ENCODE measurements at regions not wholly inside any gene's neighbourhood (a gene's known extent, or its start where the extent isn't known, plus 50 kb on each side); places are given as distances from the start of the nearest gene placed in this dataset.

- intact Hi-C loops (cut with micrococcal nuclease) = no loop called here
- Mint-ChIP-seq H3K27ac (no peak overlapping the region), H3K9me3 (peaks cover 13% of the 10 kb centered on the region), H3K4me1 (ENCODE audit: low read depth) (peaks cover 2% of the 10 kb centered on the region), H3K27me3 (no peaks in the 10 kb centered on the region), H3K4me3 (no peak overlapping the region), H3K36me3 (ENCODE audit: low read depth) (no peaks in the 10 kb centered on the region)
- DNase-seq = no peak
- no peak for TF ChIP-seq CTCF (IDR thresholded peaks at IDR 0.05)
- ChIA-PET CTCF (interaction anchor here (1.3 to 2.0 kb wide), 2 partner anchors 10 to 22 kb away, joined by 3 to 6 read pairs; no protein-coding TSS in a partner anchor), POLR2A (no interaction called here)
- no peak for ATAC-seq
Observed at GRCh38 chr6:130676077-130676772, 151.0 kb upstream of the SMLR1 start.

GRCh38 chr6:130676773-130677144 is 150.4 kb upstream of the SMLR1 start:
- intact Hi-C loops (cut with micrococcal nuclease) = no loop called here
- peaks cover 2% of the 10 kb centered on the region for H3K4me1 Mint-ChIP-seq (ENCODE audit: low read depth)
- ChIA-PET POLR2A (no interaction called here), CTCF (interaction anchor here (2.0 kb wide), 1 partner anchor 22 kb away, joined by 6 read pairs; no protein-coding TSS in a partner anchor)
- no peak for TF ChIP-seq CTCF (IDR thresholded peaks at IDR 0.05)
- no peaks in the 10 kb centered on the region for H3K36me3 Mint-ChIP-seq (ENCODE audit: low read depth)
- peaks cover 13% of the 10 kb centered on the region for H3K9me3 Mint-ChIP-seq
- DNase-seq (no peak), ATAC-seq (no peak)
- no peak overlapping the region for H3K4me3 Mint-ChIP-seq
- no peak overlapping the region for H3K27ac Mint-ChIP-seq
- H3K27me3 Mint-ChIP-seq = no peaks in the 10 kb centered on the region

GRCh38 chr6:130677312-130677711 is 149.9 kb upstream of the SMLR1 start:
- DNase-seq (no peak), ATAC-seq (no peak)
- Mint-ChIP-seq H3K9me3 (peaks cover 13% of the 10 kb centered on the region), H3K36me3 (ENCODE audit: low read depth) (no peaks in the 10 kb centered on the region), H3K27me3 (no peaks in the 10 kb centered on the region), H3K27ac (no peak overlapping the region), H3K4me1 (ENCODE audit: low read depth) (peaks cover 2% of the 10 kb centered on the region), H3K4me3 (no peak overlapping the region)
- ChIA-PET POLR2A (no interaction called here), CTCF (no interaction called here)
- intact Hi-C loops (cut with micrococcal nuclease) = no loop called here
- no peak for TF ChIP-seq CTCF (IDR thresholded peaks at IDR 0.05)

- Mint-ChIP-seq H3K9me3 (peaks cover 13% of the 10 kb centered on the region), H3K27me3 (no peaks in the 10 kb centered on the region), H3K27ac (no peak overlapping the region), H3K36me3 (ENCODE audit: low read depth) (no peaks in the 10 kb centered on the region), H3K4me1 (ENCODE audit: low read depth) (peaks cover 2% of the 10 kb centered on the region), H3K4me3 (no peak overlapping the region)
- DNase-seq = no peak
- ChIA-PET POLR2A (no interaction called here), CTCF (no interaction called here)
- ATAC-seq = no peak
- TF ChIP-seq CTCF (IDR thresholded peaks at IDR 0.05) = no peak
- intact Hi-C loops (cut with micrococcal nuclease) = no loop called here
Observed at GRCh38 chr6:130677766-130678165, 149.4 kb upstream of the SMLR1 start.

GRCh38 chr6:130679684-130680083 is 147.5 kb upstream of the SMLR1 start:
- POLR2A ChIA-PET = interaction anchor here (0.6 kb wide), 1 partner anchor 369 kb away, joined by 3 read pairs; no protein-coding TSS in a partner anchor
- ATAC-seq = no peak

More at GRCh38 chr6:130679684-130680083, 147.5 kb upstream of the SMLR1 start:
- H3K27me3 Mint-ChIP-seq = no peaks in the 10 kb centered on the region
- no peak overlapping the region for H3K4me3 Mint-ChIP-seq
- peaks cover 2% of the 10 kb centered on the region for H3K4me1 Mint-ChIP-seq (ENCODE audit: low read depth)
- H3K36me3 Mint-ChIP-seq (ENCODE audit: low read depth) = no peaks in the 10 kb centered on the region
- DNase-seq = no peak
- no peak overlapping the region for H3K27ac Mint-ChIP-seq
- CTCF ChIA-PET = interaction anchor here (1.0 to 1.8 kb wide), 2 partner anchors 297 to 315 kb away, joined by 3 to 4 read pairs; no protein-coding TSS in a partner anchor
- no peak for TF ChIP-seq CTCF (IDR thresholded peaks at IDR 0.05)
- peaks cover 13% of the 10 kb centered on the region for H3K9me3 Mint-ChIP-seq
- intact Hi-C loops (cut with micrococcal nuclease) = no loop called here

Measured in activated CD8-positive, alpha-beta T cell treated with anti-CD3 and anti-CD28 coated beads for 36 hours (primary cell).